Activated CD4-positive, alpha-beta T cell treated with anti-CD3 and anti-CD28 coated beads, Interleukin-2, amount 10 ng/mL, durations not matched to agents 7 days and 5 days (primary cell): ENCODE measurements at regions not wholly inside any gene's neighbourhood (a gene's known extent, or its start where the extent isn't known, plus 50 kb on each side); places are given as distances from the start of the nearest gene placed in this dataset.

ENCODE experiments used
- CTCF ChIA-PET: fragments of 350-600 bp; sonication (Branson Sonifier 250); formaldehyde crosslinking; loops from one replicate; lab custom pipeline; 2021; ENCODE audit warnings: antibody characterized with exemption; lab: Charles Lee
- POLR2A ChIA-PET: fragments of 350-600 bp; sonication (Branson Sonifier 250); formaldehyde crosslinking; loops from one replicate; lab custom pipeline; 2021; ENCODE audit warnings: antibody characterized with exemption; lab: Charles Lee
- DNase-seq: peaks from one replicate; pipeline ENCODE4 v3.0.0-alpha.2; 2020
- H3K27ac Mint-ChIP-seq: one replicate; pipeline ENCODE4 v1.8.0; 2021; ENCODE audit warnings: mild to moderate bottlenecking, moderate library complexity, mixed read lengths
- H3K27me3 Mint-ChIP-seq: one replicate; pipeline ENCODE4 v1.8.0; 2021; ENCODE audit warnings: mixed read lengths
- H3K36me3 Mint-ChIP-seq: one replicate; pipeline ENCODE4 v1.8.0; 2021; ENCODE audit warnings: low read depth, mixed read lengths
- H3K4me1 Mint-ChIP-seq: one replicate; pipeline ENCODE4 v1.8.0; 2021; ENCODE audit warnings: mixed read lengths
- H3K4me3 Mint-ChIP-seq: one replicate; pipeline ENCODE4 v1.8.0; 2021; ENCODE audit warnings: mild to moderate bottlenecking, moderate library complexity, mixed read lengths
- H3K9me3 Mint-ChIP-seq: one replicate; pipeline ENCODE4 v1.8.0; 2021; ENCODE audit warnings: mixed read lengths

GRCh38 chr4:138964716-138965426 lies 50.7 kb upstream of the NOCT start:
- ChIA-PET CTCF (no interaction called here), POLR2A (no interaction called here)
- Mint-ChIP-seq H3K4me1 (no peaks in the 10 kb centered on the region), H3K36me3 (no peaks in the 10 kb centered on the region), H3K27ac (no peak overlapping the region), H3K27me3 (no peaks in the 10 kb centered on the region), H3K4me3 (no peak overlapping the region), H3K9me3 (no peaks in the 10 kb centered on the region)
- DNase-seq, result no peak

GRCh38 chr4:138963412-138963811 lies 52.2 kb upstream of the NOCT start:
- Mint-ChIP-seq H3K27me3 (no peaks in the 10 kb centered on the region), H3K27ac (no peak overlapping the region), H3K9me3 (no peaks in the 10 kb centered on the region), H3K36me3 (no peaks in the 10 kb centered on the region), H3K4me1 (peaks cover 7% of the 10 kb centered on the region), H3K4me3 (no peak overlapping the region)
- DNase-seq, result no peak
- CTCF ChIA-PET, result no interaction called here
- POLR2A ChIA-PET, result no interaction called here

GRCh38 chr4:138961664-138962063 lies 53.9 kb upstream of the NOCT start:
- CTCF ChIA-PET, result no interaction called here
- H3K27ac Mint-ChIP-seq, result no peak overlapping the region
- POLR2A ChIA-PET, result no interaction called here
- H3K36me3 Mint-ChIP-seq, result no peaks in the 10 kb centered on the region
- H3K27me3 Mint-ChIP-seq, result no peaks in the 10 kb centered on the region
- H3K9me3 Mint-ChIP-seq, result no peaks in the 10 kb centered on the region
- no peak for DNase-seq
- no peak overlapping the region for H3K4me3 Mint-ChIP-seq
- peaks cover 9% of the 10 kb centered on the region for H3K4me1 Mint-ChIP-seq

GRCh38 chr4:138961129-138961528 lies 54.5 kb upstream of the NOCT start:
- DNase-seq, result no peak
- Mint-ChIP-seq H3K27ac (no peak overlapping the region), H3K4me1 (peaks cover 9% of the 10 kb centered on the region), H3K27me3 (no peaks in the 10 kb centered on the region), H3K9me3 (no peaks in the 10 kb centered on the region), H3K36me3 (no peaks in the 10 kb centered on the region), H3K4me3 (no peak overlapping the region)
- ChIA-PET CTCF (no interaction called here), POLR2A (no interaction called here)

- no peaks in the 10 kb centered on the region for H3K9me3 Mint-ChIP-seq
- CTCF ChIA-PET, result no interaction called here
- H3K4me1 Mint-ChIP-seq, result peaks cover 9% of the 10 kb centered on the region
- POLR2A ChIA-PET, result no interaction called here
- no peak overlapping the region for H3K4me3 Mint-ChIP-seq
- H3K27ac Mint-ChIP-seq, result no peak overlapping the region
- H3K36me3 Mint-ChIP-seq, result no peaks in the 10 kb centered on the region
- no peaks in the 10 kb centered on the region for H3K27me3 Mint-ChIP-seq
- no peak for DNase-seq
Measured at GRCh38 chr4:138960175-138960710, 55.3 kb upstream of the NOCT start.

GRCh38 chr4:138959097-138959815 lies 56.3 kb upstream of the NOCT start:
- Mint-ChIP-seq H3K9me3 (no peaks in the 10 kb centered on the region), H3K36me3 (no peaks in the 10 kb centered on the region), H3K27me3 (no peaks in the 10 kb centered on the region), H3K4me1 (peaks cover 9% of the 10 kb centered on the region), H3K27ac (no peak overlapping the region), H3K4me3 (no peak overlapping the region)
- DNase-seq, result no peak
- ChIA-PET POLR2A (no interaction called here), CTCF (no interaction called here)

GRCh38 chr4:138958519-138958918 lies 57.1 kb upstream of the NOCT start:
- no peaks in the 10 kb centered on the region for H3K27me3 Mint-ChIP-seq
- H3K9me3 Mint-ChIP-seq, result no peaks in the 10 kb centered on the region
- no peak for DNase-seq
- POLR2A ChIA-PET, result no interaction called here
- CTCF ChIA-PET, result no interaction called here
- no peaks in the 10 kb centered on the region for H3K36me3 Mint-ChIP-seq
- H3K4me3 Mint-ChIP-seq, result no peak overlapping the region
- no peak overlapping the region for H3K27ac Mint-ChIP-seq
- H3K4me1 Mint-ChIP-seq, result peaks cover 9% of the 10 kb centered on the region

- CTCF ChIA-PET, result no interaction called here
- DNase-seq, result no peak
- H3K27me3 Mint-ChIP-seq, result no peaks in the 10 kb centered on the region
Measured at GRCh38 chr4:138957302-138957701, 58.3 kb upstream of the NOCT start.

GRCh38 chr4:138954428-138954827 lies 61.2 kb upstream of the NOCT start:
- DNase-seq, result no peak
- Mint-ChIP-seq H3K4me1 (peaks cover 9% of the 10 kb centered on the region), H3K27me3 (no peaks in the 10 kb centered on the region), H3K27ac (no peak overlapping the region), H3K4me3 (no peak overlapping the region), H3K9me3 (no peaks in the 10 kb centered on the region), H3K36me3 (no peaks in the 10 kb centered on the region)
- CTCF ChIA-PET, result interaction anchor here (0.6 kb wide), 1 partner anchor 305 kb away, joined by 3 read pairs; no protein-coding TSS in a partner anchor
- POLR2A ChIA-PET, result no interaction called here

More at GRCh38 chr4:138957302-138957701, 58.3 kb upstream of the NOCT start:
- POLR2A ChIA-PET, result no interaction called here
- Mint-ChIP-seq H3K9me3 (no peaks in the 10 kb centered on the region), H3K27ac (no peak overlapping the region), H3K4me1 (peaks cover 9% of the 10 kb centered on the region), H3K36me3 (no peaks in the 10 kb centered on the region), H3K4me3 (no peak overlapping the region)

- no peaks in the 10 kb centered on the region for H3K36me3 Mint-ChIP-seq
- H3K4me1 Mint-ChIP-seq, result peaks cover 6% of the 10 kb centered on the region
- no peak for DNase-seq
- H3K4me3 Mint-ChIP-seq, result no peak overlapping the region
- no peaks in the 10 kb centered on the region for H3K9me3 Mint-ChIP-seq
- no peaks in the 10 kb centered on the region for H3K27me3 Mint-ChIP-seq
- H3K27ac Mint-ChIP-seq, result no peak overlapping the region
- ChIA-PET CTCF (interaction anchor here (0.6 kb wide), 1 partner anchor 305 kb away, joined by 3 read pairs; no protein-coding TSS in a partner anchor), POLR2A (no interaction called here)
Measured at GRCh38 chr4:138953961-138954371, 61.6 kb upstream of the NOCT start.

- no peaks in the 10 kb centered on the region for H3K36me3 Mint-ChIP-seq
- no peak overlapping the region for H3K4me3 Mint-ChIP-seq
- ChIA-PET POLR2A (no interaction called here), CTCF (no interaction called here)
- no peak overlapping the region for H3K27ac Mint-ChIP-seq
- H3K4me1 Mint-ChIP-seq, result no peaks in the 10 kb centered on the region
- no peaks in the 10 kb centered on the region for H3K9me3 Mint-ChIP-seq
- no peaks in the 10 kb centered on the region for H3K27me3 Mint-ChIP-seq
- no peak for DNase-seq
Measured at GRCh38 chr4:138952411-138952810, 63.2 kb upstream of the NOCT start.

- no peak for DNase-seq
- no peaks in the 10 kb centered on the region for H3K4me1 Mint-ChIP-seq
- H3K4me3 Mint-ChIP-seq, result no peak overlapping the region
- POLR2A ChIA-PET, result no interaction called here
- H3K27me3 Mint-ChIP-seq, result no peaks in the 10 kb centered on the region
- H3K9me3 Mint-ChIP-seq, result no peaks in the 10 kb centered on the region
- H3K36me3 Mint-ChIP-seq, result no peaks in the 10 kb centered on the region
- no peak overlapping the region for H3K27ac Mint-ChIP-seq
- CTCF ChIA-PET, result no interaction called here
Measured at GRCh38 chr4:138951764-138952163, 63.8 kb upstream of the NOCT start.

GRCh38 chr4:138949866-138950265 lies 65.7 kb upstream of the NOCT start:
- no peaks in the 10 kb centered on the region for H3K27me3 Mint-ChIP-seq
- H3K4me1 Mint-ChIP-seq, result no peaks in the 10 kb centered on the region
- no peaks in the 10 kb centered on the region for H3K36me3 Mint-ChIP-seq
- ChIA-PET CTCF (no interaction called here), POLR2A (no interaction called here)
- H3K27ac Mint-ChIP-seq, result no peak overlapping the region
- H3K4me3 Mint-ChIP-seq, result no peak overlapping the region
- H3K9me3 Mint-ChIP-seq, result no peaks in the 10 kb centered on the region
- no peak for DNase-seq
